T-helper 1 cell (primary cell): ENCODE measurements at regions not wholly inside any gene's neighbourhood (a gene's known extent, or its start where the extent isn't known, plus 50 kb on each side); places are given as distances from the start of the nearest gene placed in this dataset.

Source experiments
- DNase-seq, 5 donors: peaks; one replicate each; pipeline ENCODE4 v3.0.0-alpha.2; 2012 to 2020

DNA sequence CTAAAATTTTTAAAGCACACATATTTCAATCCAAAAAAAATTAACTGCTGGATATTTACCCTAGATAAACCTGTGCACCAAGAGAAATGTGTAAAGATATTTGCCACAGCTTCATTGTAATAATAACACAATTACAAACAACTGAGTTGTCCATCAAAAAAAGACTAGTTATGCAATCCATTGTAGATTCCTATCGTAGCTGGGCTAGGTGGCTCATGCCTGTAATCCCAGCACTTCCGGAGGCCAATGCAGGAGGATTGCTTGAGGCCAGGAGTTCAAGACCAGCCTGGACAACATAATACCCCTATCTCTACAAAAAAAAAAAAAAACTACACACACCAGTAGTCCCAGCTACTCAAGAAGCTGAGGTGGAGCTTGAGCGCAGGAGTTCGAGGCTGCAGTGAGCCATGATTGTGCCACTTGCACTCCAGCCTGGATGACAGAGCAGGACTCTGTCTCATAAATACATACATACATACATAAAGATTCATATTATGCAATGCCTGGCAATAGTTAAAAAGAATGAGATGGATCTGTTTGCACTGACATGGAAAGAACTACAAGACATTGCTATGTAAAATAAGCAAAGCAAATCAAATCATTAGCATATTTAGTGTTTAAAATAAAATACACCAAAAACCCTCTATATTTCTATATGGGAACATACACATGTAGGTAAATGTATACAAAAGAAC, 56.5 kb upstream of the CCDC28A start:
- DNase-seq, result no peak

DNA sequence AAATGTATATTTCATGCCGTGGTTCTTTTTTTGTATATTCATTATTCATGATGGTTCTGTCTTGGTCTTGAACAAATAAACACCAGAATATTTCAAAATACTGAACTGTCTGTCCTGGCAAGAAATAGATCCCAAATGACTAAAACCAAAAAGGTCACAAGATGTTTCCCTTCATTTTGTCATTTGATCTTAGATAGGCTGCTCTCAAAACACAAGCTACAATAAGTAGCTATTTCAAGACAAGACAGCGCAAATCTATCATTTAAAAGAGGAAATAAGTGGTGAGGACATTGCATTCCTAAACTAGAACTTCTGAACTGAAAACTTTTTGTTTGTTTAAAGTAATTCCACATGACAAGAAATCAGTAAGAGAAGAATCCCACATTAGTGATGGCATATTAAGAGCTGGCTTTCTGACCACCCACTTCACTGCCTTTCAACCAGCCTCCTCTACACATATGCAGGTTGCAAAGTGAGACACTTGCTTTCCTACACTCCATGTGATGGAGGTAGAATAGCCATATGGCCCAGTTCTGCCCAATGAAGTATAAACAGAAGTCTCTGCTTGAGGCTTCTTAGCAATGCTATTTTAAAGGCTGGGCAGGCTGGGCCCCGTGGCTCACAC, 54.4 kb upstream of the CCDC28A start:
- no peak for DNase-seq

DNA sequence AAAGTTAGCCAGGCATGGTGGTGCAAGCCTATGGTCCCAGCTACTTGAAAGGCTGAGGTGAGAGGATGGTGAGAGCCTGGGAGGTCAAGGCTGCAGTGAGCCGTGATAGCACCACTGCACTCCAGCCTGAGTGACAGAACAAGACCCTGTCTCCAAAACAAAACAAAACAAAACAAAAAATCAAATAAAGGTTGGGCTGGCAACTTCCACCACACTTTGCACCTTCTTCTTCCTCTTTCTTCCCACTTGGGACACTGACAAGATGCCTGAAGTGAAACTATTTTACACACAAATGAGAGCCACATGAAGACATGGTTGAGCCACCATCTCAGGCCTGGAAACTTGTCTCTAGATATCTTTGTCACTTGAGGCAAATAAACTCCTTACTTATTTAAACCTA, 53.8 kb upstream of the CCDC28A start:
- no peak for DNase-seq

DNA sequence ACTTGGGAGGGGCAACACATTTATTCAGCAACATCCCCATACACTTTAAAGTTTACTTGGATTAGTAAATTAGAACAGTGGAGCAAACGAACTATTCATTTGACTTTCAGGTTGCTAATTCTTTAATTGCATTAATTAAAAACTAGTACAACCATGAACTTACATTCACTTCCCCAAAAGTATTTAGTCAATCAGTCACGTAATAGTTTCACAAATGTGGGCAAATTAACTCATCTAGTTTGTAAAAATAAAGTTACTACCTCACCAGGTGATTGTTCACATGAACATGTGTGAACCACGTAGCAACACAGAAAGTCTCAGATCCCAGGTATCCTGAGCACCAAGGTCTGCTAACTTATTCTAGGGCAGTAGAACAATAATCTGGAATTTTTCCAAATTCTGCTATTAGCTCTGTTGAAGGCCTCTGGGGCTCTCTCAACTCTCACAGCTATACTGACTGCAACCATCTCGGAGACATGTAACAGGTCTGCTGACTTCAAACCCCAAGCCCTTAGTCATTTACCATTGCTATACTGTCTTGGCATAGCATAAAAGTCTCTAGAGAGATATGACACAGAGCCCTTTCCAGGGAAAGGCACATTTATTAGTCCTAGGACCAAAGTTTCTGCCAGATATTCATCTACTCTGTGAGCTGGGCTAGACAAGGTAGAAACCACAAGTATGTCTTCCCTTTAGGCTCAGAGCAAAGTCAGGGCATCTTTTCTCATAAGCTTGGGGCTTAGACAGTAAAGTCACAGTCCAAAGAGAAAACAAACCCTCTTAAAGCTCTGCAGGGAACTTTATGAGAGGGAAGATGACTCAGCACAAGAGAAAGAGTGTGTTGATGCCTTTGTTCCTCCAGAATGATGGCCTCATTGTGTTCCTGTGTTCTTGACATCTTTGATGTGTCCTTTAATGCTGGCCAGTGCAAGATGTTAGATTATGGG, 50.9 kb upstream of the CCDC28A start:
- no peak for DNase-seq
